IMR-90 (cell line): ENCODE measurements at regions not wholly inside any gene's neighbourhood (a gene's known extent, or its start where the extent isn't known, plus 50 kb on each side); places are given as distances from the start of the nearest gene placed in this dataset.

Experiments
- ATAC-seq: fragments of 200-7000 bp; cut with Tn5 transposase; 2 replicates; pipeline ENCODE4 v1.9.1; 2020; ENCODE audit warnings: low read depth, mild to moderate bottlenecking, moderate library complexity
- BruUV-seq: library from RNA; stranded (reverse); fragments of 400-500 nt; replicated peaks from 2 replicates; lab custom pipeline; 2021; lab: Mats Ljungman, UMichigan
- CTCF ChIA-PET: fragments of 300-600 bp; formaldehyde crosslinking; extraction: SDS; loops from one replicate; lab custom pipeline; 2021; ENCODE audit warnings: antibody characterized with exemption; lab: Yijun Ruan, JAX
- POLR2A ChIA-PET: fragments of 300-600 bp; sonication (Branson Sonifier 250); formaldehyde crosslinking; loops from one replicate; lab custom pipeline; 2022; ENCODE audit warnings: antibody characterized with exemption; ENCODE audit not compliant: unreplicated experiment; lab: Charles Lee
- DNase-seq: peaks from one replicate; pipeline ENCODE4 v3.0.0; 2013
- H2AFZ ChIP-seq: replicated peaks from 2 replicates; pipeline ENCODE3; 2013; ENCODE audit warnings: low read length, mild to moderate bottlenecking; ENCODE audit not compliant: poor library complexity
- H2AK5ac ChIP-seq: 2 replicates; pipeline ENCODE4 v1.6.1; 2013; ENCODE audit warnings: low read depth, low read length, inconsistent platforms
- H2AK9ac ChIP-seq: replicated peaks from 2 replicates; pipeline ENCODE3; 2013; ENCODE audit warnings: mild to moderate bottlenecking, low read depth, low read length, moderate library complexity; ENCODE audit not compliant: poor library complexity
- H2BK120ac ChIP-seq: 2 replicates; pipeline ENCODE4 v1.6.1; 2013; ENCODE audit warnings: low read depth, low read length, inconsistent platforms
- H2BK15ac ChIP-seq: 3 replicates; pipeline ENCODE4 v1.6.1; 2013; ENCODE audit warnings: low read depth, low read length, inconsistent platforms
- H2BK20ac ChIP-seq: 2 replicates; pipeline ENCODE4 v1.6.1; 2013; ENCODE audit warnings: low read depth, mild to moderate bottlenecking, inconsistent platforms, low read length, moderate library complexity
- H2BK5ac ChIP-seq: 2 replicates; pipeline ENCODE4 v1.6.1; 2013; ENCODE audit warnings: mild to moderate bottlenecking, low read depth, low read length, inconsistent platforms; ENCODE audit not compliant: poor library complexity, severe bottlenecking
- H3K14ac ChIP-seq: replicated peaks from 2 replicates; pipeline ENCODE4 v1.6.1; 2013; ENCODE audit warnings: low read depth, low read length, inconsistent platforms
- H3K18ac ChIP-seq: 2 replicates; pipeline ENCODE4 v1.6.1; 2013; ENCODE audit warnings: low read depth, low read length, control low read depth
- H3K23ac ChIP-seq: 2 replicates; pipeline ENCODE4 v1.6.1; 2013; ENCODE audit warnings: low read depth, low read length, inconsistent platforms
- H3K27ac ChIP-seq: 2 replicates; pipeline ENCODE4 v1.5.1; 2013; ENCODE audit warnings: mild to moderate bottlenecking, control low read depth, low read length; ENCODE audit not compliant: insufficient read depth
- H3K27me3 ChIP-seq: 2 replicates; pipeline ENCODE4 v1.6.1; 2013; ENCODE audit warnings: low read length; ENCODE audit not compliant: control insufficient read depth, insufficient read depth
- H3K36me3 ChIP-seq: 2 replicates; pipeline ENCODE4 v1.6.1; 2013; ENCODE audit warnings: low read length, mixed read lengths; ENCODE audit not compliant: control insufficient read depth, insufficient read depth
- H3K4ac ChIP-seq: 2 replicates; pipeline ENCODE4 v1.6.1; 2013; ENCODE audit warnings: low read depth, low read length, inconsistent platforms
- H3K4me1 ChIP-seq: 2 replicates; pipeline ENCODE4 v1.6.1; 2013; ENCODE audit warnings: low read length, mixed read lengths; ENCODE audit not compliant: control insufficient read depth, insufficient read depth
- H3K4me2 ChIP-seq: 2 replicates; pipeline ENCODE4 v1.6.1; 2013; ENCODE audit warnings: low read depth, mild to moderate bottlenecking, control low read depth, low read length, moderate library complexity
- H3K4me3 ChIP-seq: 2 replicates; pipeline ENCODE4 v1.5.1; 2013; ENCODE audit warnings: low read depth, mild to moderate bottlenecking, control low read depth, low read length, moderate library complexity; ENCODE audit not compliant: insufficient read depth
- H3K56ac ChIP-seq: 2 replicates; pipeline ENCODE4 v1.6.1; 2013; ENCODE audit warnings: low read length, inconsistent platforms; ENCODE audit not compliant: insufficient read depth; ENCODE audit errors: extremely low read depth
- H3K79me1 ChIP-seq, 2 experiments: 2 replicates each; pipeline ENCODE4 v1.6.1; 2013; ENCODE audit warnings: low read length in 2 of 2, inconsistent platforms in 1 of 2, low read depth in 1 of 2
- H3K9ac ChIP-seq: 2 replicates; pipeline ENCODE4 v1.6.1; 2013; ENCODE audit warnings: low read depth, low read length, control low read depth
- H3K9me1 ChIP-seq: 2 replicates; pipeline ENCODE4 v1.6.1; 2013; ENCODE audit warnings: low read length, inconsistent platforms; ENCODE audit not compliant: insufficient read depth
- H3K9me3 ChIP-seq: 2 replicates; pipeline ENCODE4 v1.6.1; 2013; ENCODE audit warnings: low read length; ENCODE audit not compliant: control insufficient read depth, insufficient read depth
- H4K20me1 ChIP-seq: 2 replicates; pipeline ENCODE4 v1.6.1; 2013; ENCODE audit warnings: low read length, inconsistent platforms; ENCODE audit not compliant: insufficient read depth
- H4K5ac ChIP-seq: 2 replicates; pipeline ENCODE4 v1.6.1; 2013; ENCODE audit warnings: mild to moderate bottlenecking, low read depth, low read length, control low read depth
- H4K8ac ChIP-seq, 2 experiments: 2 replicates each; pipeline ENCODE4 v1.6.1; 2013; ENCODE audit warnings: low read depth in 2 of 2, low read length in 2 of 2, control low read depth in 1 of 2, inconsistent platforms in 1 of 2
- H4K91ac ChIP-seq: 2 replicates; pipeline ENCODE4 v1.6.1; 2013; ENCODE audit warnings: low read depth, low read length, inconsistent platforms; ENCODE audit not compliant: insufficient read depth
- CEBPB ChIP-seq: IDR thresholded peaks from 2 replicates; pipeline ENCODE4 v1.6.1; 2012; ENCODE audit warnings: low read depth, low read length, improper control_type of control experiment
- CHD1 ChIP-seq: IDR thresholded peaks from 2 replicates; pipeline ENCODE4 v1.6.1; 2012; ENCODE audit warnings: low read depth, low read length, improper control_type of control experiment
- FOS ChIP-seq: fragments of 150-350 bp; IDR thresholded peaks from 2 replicates; pipeline ENCODE4 v1.6.1; 2016; ENCODE audit warnings: low read depth, low read length
- MAFK ChIP-seq: IDR thresholded peaks from 2 replicates; pipeline ENCODE4 v1.6.1; 2012; ENCODE audit warnings: low read depth, low read length, improper control_type of control experiment
- MAZ ChIP-seq: IDR thresholded peaks from 2 replicates; pipeline ENCODE4 v1.6.1; 2012; ENCODE audit warnings: low read depth, mild to moderate bottlenecking, low read length, improper control_type of control experiment, moderate library complexity, borderline replicate concordance
- MXI1 ChIP-seq: IDR thresholded peaks from 2 replicates; pipeline ENCODE4 v1.6.1; 2012; ENCODE audit warnings: low read depth, mild to moderate bottlenecking, low read length, moderate library complexity, borderline replicate concordance
- NFE2L2 ChIP-seq: fragments of 150-350 bp; IDR thresholded peaks from 2 replicates; pipeline ENCODE4 v1.6.1; 2016; ENCODE audit warnings: low read depth, mild to moderate bottlenecking, low read length
- RAD21 ChIP-seq: IDR thresholded peaks from 2 replicates; pipeline ENCODE4 v1.6.1; 2012; ENCODE audit warnings: low read length, improper control_type of control experiment
- RCOR1 ChIP-seq: IDR thresholded peaks from 2 replicates; pipeline ENCODE4 v1.6.1; 2012; ENCODE audit warnings: mild to moderate bottlenecking, low read length, improper control_type of control experiment; ENCODE audit not compliant: insufficient replicate concordance
- RFX5 ChIP-seq: IDR thresholded peaks from 2 replicates; pipeline ENCODE4 v1.8.0; 2012; ENCODE audit warnings: low read depth, mild to moderate bottlenecking, low read length, moderate library complexity
- WGBS, 2 experiments: methylation state at CpG; one replicate each; pipeline versions ENCODE4 v1.1.5 to v1.1.7; 2013; ENCODE audit warnings: missing lambda C conversion rate in 2 of 2; ENCODE audit not compliant: insufficient read length in 1 of 2; ENCODE audit errors: extremely low coverage in 2 of 2; 5-methylcytosine and 5-hydroxymethylcytosine counted together
- dilution Hi-C: fragments of 300-500 bp; cut with HindIII; formaldehyde crosslinking; loops from one replicate; pipeline ENCODE4 v1.14.3; 2018; ENCODE audit warnings: low sequenced_read_pairs; ENCODE audit not compliant: unreplicated experiment
- in situ Hi-C: fragments of 300-500 bp; cut with MboI; formaldehyde crosslinking; loops from 3 replicates; pipeline ENCODE4 v1.14.3; 2019; ENCODE audit warnings: low sequenced_read_pairs, inconsistent platforms, mixed read lengths
- intact Hi-C: fragments of 100-400 bp; cut with micrococcal nuclease; formaldehyde crosslinking; loops from 2 replicates; pipeline ENCODE4 v1.10.0; 2022
- TF ChIP-seq, protein P1 (sequence below): fragments of 150-350 bp; IDR thresholded peaks from 2 replicates; pipeline ENCODE4 v1.6.1; 2017; ENCODE audit warnings: mild to moderate bottlenecking, antibody characterized with exemption, low read length, low read depth

DNA sequence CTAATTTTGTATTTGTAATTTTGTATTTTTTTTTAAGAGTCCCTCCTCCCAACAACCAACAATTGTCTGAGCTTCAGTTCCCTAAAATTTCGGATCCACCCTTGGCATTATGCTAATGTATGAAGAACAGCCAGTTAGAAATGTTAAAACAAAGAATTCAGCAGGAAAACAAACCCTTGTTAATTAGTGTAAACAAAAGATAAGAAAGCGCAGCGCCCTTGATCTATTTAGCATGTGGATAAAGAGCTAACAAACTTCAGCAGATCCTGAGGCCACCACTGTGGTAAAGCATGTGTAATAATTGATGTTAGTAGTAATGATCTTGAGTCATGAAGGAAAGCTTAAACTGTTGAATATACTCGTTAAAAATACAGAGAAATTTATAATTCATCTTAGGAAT lies 199.8 kb downstream of the TMX1 start:
- CTCF ChIA-PET, result interaction anchor here (0.6 kb wide), 1 partner anchor 121 kb away, joined by 3 read pairs; no protein-coding TSS in a partner anchor

More for the DNA sequence above, 199.8 kb downstream of the TMX1 start:
- dilution Hi-C loops (no loop called here), intact Hi-C loops (loop anchor here (5.0 kb wide), 2 partner anchors 133 to 157 kb away; no protein-coding TSS in a partner anchor), in situ Hi-C loops (no loop called here)
- no CpG with 5 or more reads among the region's 4 CpGs for whole genome bisulfite sequencing, 2 experiments
- Histone ChIP-seq H4K20me1 (no peaks in the 10 kb centered on the region), H4K8ac (0 out of 4 replicates have a peak overlapping the region, but pooled peaks have one; percentile 14 to 67), H3K9ac (no peak overlapping the region), H2AK5ac (no peak overlapping the region), H3K9me1 (peaks cover 12% of the 10 kb centered on the region; the same call in 1 of the 2 replicates), H2BK15ac (no peak overlapping the region), H3K79me1 (peaks cover 0 to 8% of the 10 kb centered on the region in 2 experiments; a peak in 1 of 4 replicates), H3K36me3 (no peaks in the 10 kb centered on the region), H3K56ac (no peak overlapping the region), H3K4me1 (peaks cover 17% of the 10 kb centered on the region), H3K4ac (no peak overlapping the region), H3K27ac (no peak overlapping the region), H2AK9ac (no peak overlapping the region), H3K9me3 (no peaks in the 10 kb centered on the region), H3K14ac (no peak overlapping the region), H3K18ac (peak overlapping the region; percentile 42; the same call in 1 of the 2 replicates), H4K91ac (no peak overlapping the region), H2BK20ac (no peak overlapping the region), H2BK120ac (peak overlapping the region; percentile 99; the same call in 1 of the 2 replicates), H4K5ac (no peak overlapping the region), H3K4me2 (no peak overlapping the region), H3K4me3 (no peak overlapping the region), H3K23ac (no peak overlapping the region), H3K27me3 (no peaks in the 10 kb centered on the region), H2BK5ac (peak overlapping the region; percentile 90), H2AFZ (no peak overlapping the region)
- DNase-seq (no peak), ATAC-seq (no peak)
- TF ChIP-seq RCOR1 (no peak), MAZ (no peak), NFE2L2 (no peak), RFX5 (no peak), RAD21 (no peak), CEBPB (no peak), MXI1 (no peak), FOS (no peak), CHD1 (no peak), MAFK (no peak)
- TF ChIP-seq, protein P1, sequence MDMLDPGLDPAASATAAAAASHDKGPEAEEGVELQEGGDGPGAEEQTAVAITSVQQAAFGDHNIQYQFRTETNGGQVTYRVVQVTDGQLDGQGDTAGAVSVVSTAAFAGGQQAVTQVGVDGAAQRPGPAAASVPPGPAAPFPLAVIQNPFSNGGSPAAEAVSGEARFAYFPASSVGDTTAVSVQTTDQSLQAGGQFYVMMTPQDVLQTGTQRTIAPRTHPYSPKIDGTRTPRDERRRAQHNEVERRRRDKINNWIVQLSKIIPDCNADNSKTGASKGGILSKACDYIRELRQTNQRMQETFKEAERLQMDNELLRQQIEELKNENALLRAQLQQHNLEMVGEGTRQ, result no peak
- no TSS peak for BruUV-seq
- POLR2A ChIA-PET, result no interaction called here
